ENCODE measurements at regions not wholly inside any gene's neighbourhood (a gene's known extent, or its start where the extent isn't known, plus 50 kb on each side); places are given as distances from the start of the nearest gene placed in this dataset.

GRCh38 chr17:72542317-72542716 lies 421.5 kb downstream of the SOX9 start:
- TF ChIP-seq ZFP3 (CRISPR knock-in tag; IDR thresholded peaks at IDR 0.05) (no peak), ARNTL (CRISPR knock-in tag; IDR thresholded peaks at IDR 0.05; ENCODE audit: borderline replicate concordance, low read depth) (no peak), ZFP30 (CRISPR knock-in tag; IDR thresholded peaks at IDR 0.05) (no peak), RARB (CRISPR knock-in tag; IDR thresholded peaks at IDR 0.05) (no peak), ESRRG (CRISPR knock-in tag; IDR thresholded peaks at IDR 0.05) (no peak), ZNF565 (CRISPR knock-in tag; conservative IDR thresholded peaks at IDR 0.05; ENCODE audit: low read depth) (no peak), ZNF8 (CRISPR knock-in tag; IDR thresholded peaks at IDR 0.05) (no peak), ISL1 (CRISPR knock-in tag; IDR thresholded peaks at IDR 0.05) (no peak), CREB5 (CRISPR knock-in tag; IDR thresholded peaks at IDR 0.05; ENCODE audit: low read depth) (no peak), OSR1 (CRISPR knock-in tag; IDR thresholded peaks at IDR 0.05) (no peak)
